Fibroblast of skin of left biceps (primary cell): ENCODE measurements at regions not wholly inside any gene's neighbourhood (a gene's known extent, or its start where the extent isn't known, plus 50 kb on each side); places are given as distances from the start of the nearest gene placed in this dataset.

Source experiments
- DNase-seq, 2 experiments: peaks; one replicate each; pipeline ENCODE4 v3.0.0-alpha.2; 2013; ENCODE audit warnings: low read depth in 2 of 2

- no peak for DNase-seq
Observed at GRCh38 chr7:113825832-113826231, 93.0 kb downstream of the PPP1R3A start.

- DNase-seq: no peak
Observed at GRCh38 chr7:113824117-113824823, 94.5 kb downstream of the PPP1R3A start.

GRCh38 chr7:113819474-113819873 is 99.3 kb downstream of the PPP1R3A start:
- DNase-seq: no peak

GRCh38 chr7:113816639-113817038 is 102.2 kb downstream of the PPP1R3A start:
- no peak for DNase-seq

GRCh38 chr7:113813471-113813870 is 105.3 kb downstream of the PPP1R3A start:
- DNase-seq: no peak

- no peak for DNase-seq
Observed at GRCh38 chr7:113812591-113813255, 106.1 kb downstream of the PPP1R3A start.

GRCh38 chr7:113810080-113810744 is 108.6 kb downstream of the PPP1R3A start:
- no peak for DNase-seq

GRCh38 chr7:113809581-113809980 is 109.2 kb downstream of the PPP1R3A start:
- no peak for DNase-seq

GRCh38 chr7:113806633-113807327 is 112.0 kb downstream of the PPP1R3A start:
- no peak for DNase-seq

GRCh38 chr7:113805976-113806375 is 112.8 kb downstream of the PPP1R3A start:
- no peak for DNase-seq

GRCh38 chr7:113804475-113805095 is 114.2 kb downstream of the PPP1R3A start:
- no peak for DNase-seq

- DNase-seq: no peak
Observed at GRCh38 chr7:113801751-113802150, 117.1 kb downstream of the PPP1R3A start.

GRCh38 chr7:113800826-113801225 is 118.0 kb downstream of the PPP1R3A start:
- no peak for DNase-seq

GRCh38 chr7:113799896-113800295 is 118.9 kb downstream of the PPP1R3A start:
- no peak for DNase-seq

- no peak for DNase-seq
Observed at GRCh38 chr7:113797420-113798010, 121.3 kb downstream of the PPP1R3A start.

GRCh38 chr7:113796557-113796956 is 122.3 kb downstream of the PPP1R3A start:
- DNase-seq: peak; percentile 76 to 77

- DNase-seq: no peak
Observed at GRCh38 chr7:113794573-113794972, 124.2 kb downstream of the PPP1R3A start.

GRCh38 chr7:113793171-113793570 is 125.6 kb downstream of the PPP1R3A start:
- no peak for DNase-seq

- DNase-seq: no peak
Observed at GRCh38 chr7:113790025-113790424, 128.8 kb downstream of the PPP1R3A start.

- no peak for DNase-seq
Observed at GRCh38 chr7:113787106-113787505, 131.7 kb downstream of the PPP1R3A start.

- DNase-seq: no peak
Observed at GRCh38 chr7:113784956-113785355, 133.9 kb downstream of the PPP1R3A start.
